Parathyroid adenoma (tissue), 2 donors: ENCODE measurements at regions not wholly inside any gene's neighbourhood (a gene's known extent, or its start where the extent isn't known, plus 50 kb on each side); places are given as distances from the start of the nearest gene placed in this dataset.
"Not testable (repeated sequence)": the region's sequence is repeated elsewhere in the genome, so short reads cannot be mapped to it uniquely, and the experiment has no call there.

Experiments
- H2AFZ ChIP-seq: fragments of 300-600 bp; sonication (generic); one replicate; pipeline ENCODE4 v1.7.0; 2017; ENCODE audit warnings: antibody characterized with exemption, mild to moderate bottlenecking
- H3K27ac ChIP-seq: fragments of 300-600 bp; sonication (generic); one replicate; pipeline ENCODE4 v1.7.0; 2017
- H3K27me3 ChIP-seq: fragments of 300-600 bp; sonication (generic); one replicate; pipeline ENCODE4 v1.7.0; 2017; ENCODE audit warnings: low read length; ENCODE audit not compliant: control insufficient read depth, insufficient read depth
- H3K36me3 ChIP-seq: fragments of 300-600 bp; sonication (generic); one replicate; pipeline ENCODE4 v1.7.0; 2017; ENCODE audit warnings: low read length; ENCODE audit not compliant: control insufficient read depth, insufficient read depth
- H3K4me1 ChIP-seq: fragments of 300-600 bp; sonication (generic); one replicate; pipeline ENCODE4 v1.7.0; 2017; ENCODE audit warnings: control low read depth
- H3K4me2 ChIP-seq: fragments of 300-600 bp; sonication (generic); one replicate; pipeline ENCODE4 v1.7.0; 2017; ENCODE audit warnings: low read length
- H3K4me3 ChIP-seq: fragments of 300-600 bp; sonication (generic); one replicate; pipeline ENCODE4 v1.7.0; 2017; ENCODE audit warnings: low read depth, low read length
- H3K79me2 ChIP-seq: fragments of 300-600 bp; sonication (generic); one replicate; pipeline ENCODE4 v1.7.0; 2017; ENCODE audit warnings: control low read depth
- H3K9ac ChIP-seq: fragments of 300-600 bp; sonication (generic); one replicate; pipeline ENCODE4 v1.7.0; 2017; ENCODE audit warnings: mild to moderate bottlenecking
- H3K9me3 ChIP-seq: fragments of 300-600 bp; sonication (generic); one replicate; pipeline ENCODE4 v1.7.0; 2017; ENCODE audit warnings: low read length; ENCODE audit not compliant: control insufficient read depth
- CTCF ChIP-seq: fragments of 300-600 bp; sonication (generic); IDR thresholded peaks from one replicate; pipeline ENCODE4 v1.7.0; 2017; ENCODE audit warnings: antibody characterized with exemption, mild to moderate bottlenecking
- donor health status: primary hyperparathyroidism.

- Histone ChIP-seq H3K4me3 (no peak overlapping the region), H3K4me1 (no peaks in the 10 kb centered on the region), H2AFZ (no peak overlapping the region), H3K36me3 (no peaks in the 10 kb centered on the region), H3K4me2 (no peak overlapping the region), H3K9ac (no peak overlapping the region), H3K79me2 (no peaks in the 10 kb centered on the region), H3K27me3 (no peaks in the 10 kb centered on the region), H3K27ac (no peak overlapping the region), H3K9me3 (no peaks in the 10 kb centered on the region)
- no peak for TF ChIP-seq CTCF
Observed at GRCh38 chr10:8316284-8316683, 261.8 kb downstream of the GATA3 start.

GRCh38 chr10:8318429-8318828 lies 263.9 kb downstream of the GATA3 start:
- H3K36me3 ChIP-seq, H3K27ac ChIP-seq, H3K9me3 ChIP-seq, H3K4me3 ChIP-seq, H2AFZ ChIP-seq, H3K4me2 ChIP-seq, H3K9ac ChIP-seq, H3K27me3 ChIP-seq, H3K4me1 ChIP-seq, H3K79me2 ChIP-seq: not testable (repeated sequence)

GRCh38 chr10:8318956-8319355 lies 264.5 kb downstream of the GATA3 start:
- Histone ChIP-seq H3K4me1 (no peaks in the 10 kb centered on the region), H3K27me3 (no peaks in the 10 kb centered on the region), H3K4me2 (no peak overlapping the region), H3K36me3 (no peaks in the 10 kb centered on the region), H3K27ac (no peak overlapping the region), H3K9me3 (no peaks in the 10 kb centered on the region), H3K4me3 (no peak overlapping the region), H3K9ac (no peak overlapping the region), H2AFZ (no peak overlapping the region), H3K79me2 (no peaks in the 10 kb centered on the region)
- TF ChIP-seq CTCF: no peak

GRCh38 chr10:8319704-8320103 lies 265.2 kb downstream of the GATA3 start:
- no peak overlapping the region for H3K4me3 ChIP-seq
- no peaks in the 10 kb centered on the region for H3K9me3 ChIP-seq
- no peak overlapping the region for H3K4me2 ChIP-seq
- no peaks in the 10 kb centered on the region for H3K27me3 ChIP-seq
- no peaks in the 10 kb centered on the region for H3K36me3 ChIP-seq
- H3K79me2 ChIP-seq: no peaks in the 10 kb centered on the region
- no peak overlapping the region for H3K27ac ChIP-seq
- TF ChIP-seq CTCF: no peak
- H3K9ac ChIP-seq: no peak overlapping the region
- H2AFZ ChIP-seq: no peak overlapping the region
- H3K4me1 ChIP-seq: no peaks in the 10 kb centered on the region

- TF ChIP-seq CTCF: no peak
- Histone ChIP-seq H3K9ac (no peak overlapping the region), H3K27ac (no peak overlapping the region), H3K4me3 (no peak overlapping the region), H3K79me2 (no peaks in the 10 kb centered on the region), H3K36me3 (no peaks in the 10 kb centered on the region), H3K4me2 (no peak overlapping the region), H3K9me3 (no peaks in the 10 kb centered on the region), H3K27me3 (no peaks in the 10 kb centered on the region), H3K4me1 (no peaks in the 10 kb centered on the region), H2AFZ (no peak overlapping the region)
Observed at GRCh38 chr10:8321990-8322389, 267.5 kb downstream of the GATA3 start.
